Hepatic stellate cell (primary cell): ENCODE measurements at regions not wholly inside any gene's neighbourhood (a gene's known extent, or its start where the extent isn't known, plus 50 kb on each side); places are given as distances from the start of the nearest gene placed in this dataset.
"Not testable (repeated sequence)": the region's sequence is repeated elsewhere in the genome, so short reads cannot be mapped to it uniquely, and the experiment has no call there.

Source experiments
- DNase-seq: peaks from one replicate; pipeline ENCODE4 v3.0.0; 2011; ENCODE audit warnings: low spot score

DNA sequence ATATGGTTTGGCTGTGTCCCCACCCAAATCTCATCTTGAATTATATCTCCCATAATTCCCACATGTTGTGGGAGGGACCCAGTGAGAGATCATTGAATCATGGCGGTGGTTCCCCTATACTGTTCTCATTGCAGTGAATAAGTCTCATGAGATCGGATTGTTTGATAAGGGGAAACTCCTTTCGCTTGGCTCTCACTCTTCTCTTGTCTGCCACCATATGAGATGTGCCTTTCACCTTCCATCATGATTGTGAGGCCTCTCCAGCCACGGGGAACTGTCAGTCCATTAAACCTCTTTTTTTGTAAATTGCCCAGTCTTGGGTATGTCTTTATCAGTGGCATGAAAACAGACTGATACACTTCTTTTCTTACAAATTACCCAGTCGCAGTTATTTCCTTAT is 417.6 kb upstream of the RUNX1 start:
- DNase-seq, result not testable (repeated sequence)

DNA sequence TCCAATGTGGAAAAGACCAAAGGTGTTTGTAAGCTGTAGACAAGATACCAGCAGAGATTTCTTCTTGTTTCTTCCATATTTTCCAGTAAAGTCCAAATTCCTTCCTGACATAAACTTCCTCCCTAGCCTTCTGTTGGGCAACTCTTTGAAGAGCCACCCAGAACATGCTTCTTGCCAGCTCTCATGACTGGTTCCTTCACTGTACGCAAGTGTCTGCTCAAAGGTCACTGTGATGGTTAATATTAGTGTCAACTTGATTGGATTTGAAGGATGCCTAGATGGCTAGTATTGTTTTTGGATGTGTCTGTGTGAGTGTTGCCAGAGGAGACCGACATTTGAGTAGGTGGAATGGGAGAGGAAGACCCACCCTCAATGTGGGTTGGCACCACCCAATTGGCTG is 416.6 kb upstream of the RUNX1 start:
- DNase-seq, result no peak

- no peak for DNase-seq
These were observed 412.6 kb upstream of the RUNX1 start for GRCh38 chr21:35461700-35462099.

GRCh38 chr21:35460441-35460840 is 411.3 kb upstream of the RUNX1 start:
- DNase-seq, result no peak

DNA sequence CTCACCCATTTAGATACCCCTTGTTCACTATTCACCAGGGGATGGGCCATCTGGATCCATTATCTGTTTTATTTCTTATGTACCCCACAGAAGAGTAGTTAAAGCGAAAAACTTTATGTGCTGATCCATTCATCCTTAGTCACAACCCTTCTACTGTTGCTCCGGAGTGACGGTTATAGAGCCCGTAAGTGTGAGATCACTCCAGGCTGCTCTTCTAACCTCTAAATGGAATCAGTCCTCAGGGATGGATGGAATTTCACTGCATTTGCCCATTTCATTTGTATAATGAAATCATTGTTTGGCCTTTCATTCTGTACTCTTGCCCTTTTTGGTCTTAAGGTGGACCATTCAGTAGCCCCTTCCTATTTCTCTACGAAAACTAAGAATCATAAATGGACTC is 409.3 kb upstream of the RUNX1 start:
- no peak for DNase-seq

GRCh38 chr21:35457097-35457804 is 408.1 kb upstream of the RUNX1 start:
- DNase-seq, result no peak

DNA sequence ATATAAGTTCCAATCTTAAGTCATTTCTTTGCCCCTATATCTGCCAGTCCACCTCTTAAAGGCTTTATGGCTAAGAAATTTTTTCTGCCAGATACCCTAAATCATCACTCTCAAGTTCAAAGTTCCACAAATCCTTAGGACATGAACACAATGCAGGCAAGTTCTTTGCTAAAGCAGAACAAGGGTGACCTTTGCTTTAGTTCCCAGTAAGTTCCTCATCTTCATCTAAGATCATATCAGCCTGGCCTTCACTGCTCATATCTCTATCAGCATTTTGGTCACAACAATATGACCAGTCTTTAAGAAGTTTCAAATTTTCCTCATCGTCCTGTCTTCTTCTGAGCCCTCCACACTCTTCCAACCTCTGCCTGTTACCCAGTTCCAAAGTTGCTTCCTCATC is 402.2 kb upstream of the RUNX1 start:
- no peak for DNase-seq

DNA sequence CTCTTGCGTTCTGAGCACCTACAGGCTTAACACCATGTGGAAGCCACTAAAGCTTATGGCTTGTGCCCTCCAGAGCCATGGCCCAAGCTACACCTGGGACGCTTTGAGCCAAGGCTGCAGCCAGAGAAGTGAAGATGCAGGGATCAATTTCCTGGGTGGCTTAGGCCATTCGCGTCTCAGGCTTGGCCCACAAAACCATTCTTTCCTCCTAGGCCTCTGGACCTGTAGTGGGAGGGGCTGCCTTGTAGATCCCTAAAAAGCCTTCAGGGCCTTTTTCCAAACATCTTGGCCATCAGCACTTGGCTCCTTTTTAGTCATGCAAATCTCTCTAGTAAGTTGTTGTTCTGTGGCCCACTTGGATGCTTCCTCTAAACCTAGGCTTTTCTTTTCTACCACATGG is 401.7 kb upstream of the RUNX1 start:
- no peak for DNase-seq

- no peak for DNase-seq
These were observed 400.7 kb upstream of the RUNX1 start for GRCh38 chr21:35449846-35450245.

- peak; percentile 13 for DNase-seq
These were observed 399.9 kb upstream of the RUNX1 start for GRCh38 chr21:35448876-35449599.

DNA sequence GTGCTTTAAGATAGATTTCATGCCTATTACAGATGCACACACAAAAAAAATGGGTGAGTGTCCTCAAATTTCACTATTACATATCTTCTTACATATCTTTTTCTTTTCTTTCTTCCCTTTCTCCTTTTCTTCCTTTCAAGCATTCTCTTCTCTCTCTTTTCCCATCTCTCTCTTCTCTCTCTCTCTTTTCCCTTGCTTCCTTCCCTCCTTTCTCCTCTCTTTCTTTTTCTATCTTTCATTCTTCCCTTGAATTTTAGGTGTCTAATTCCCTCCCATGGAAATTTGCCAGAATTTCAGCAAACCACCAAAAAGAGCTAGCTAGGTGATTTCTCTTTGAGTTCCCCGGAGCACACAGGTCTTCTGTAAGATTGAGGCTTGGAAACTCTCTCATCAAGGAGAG is 395.3 kb upstream of the RUNX1 start:
- DNase-seq, result no peak

DNA sequence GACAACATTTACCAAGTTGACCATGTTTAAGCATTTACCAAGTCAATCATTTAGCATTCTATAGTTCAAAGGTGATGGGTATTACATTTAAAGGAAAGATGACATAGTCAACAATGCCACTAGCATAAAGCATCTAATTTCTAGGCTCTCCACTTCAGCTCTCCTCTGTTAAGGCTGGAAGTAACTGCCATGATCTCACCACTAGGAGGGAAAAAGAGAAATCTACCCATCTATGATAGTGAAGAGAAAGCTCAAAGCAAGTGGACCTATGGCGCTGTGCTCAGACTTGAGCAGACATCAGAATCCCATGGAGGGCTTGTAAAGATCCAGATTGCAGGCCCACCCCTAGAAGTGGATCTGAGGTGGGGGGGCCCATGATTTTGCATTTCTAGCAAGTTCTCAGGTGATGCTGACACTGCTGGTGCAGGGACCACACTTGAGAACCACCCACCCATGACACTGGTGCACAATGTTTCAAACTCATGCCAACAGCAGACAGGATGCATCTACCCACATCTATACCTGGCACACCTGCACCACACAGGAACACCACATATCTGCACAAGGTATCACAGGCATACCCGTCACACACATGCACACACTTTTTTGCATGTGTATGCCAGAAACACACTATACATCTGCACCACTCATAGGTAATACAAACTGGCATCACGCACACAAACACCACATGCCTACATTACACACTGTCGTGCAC is 392.9 kb upstream of the RUNX1 start:
- no peak for DNase-seq

DNA sequence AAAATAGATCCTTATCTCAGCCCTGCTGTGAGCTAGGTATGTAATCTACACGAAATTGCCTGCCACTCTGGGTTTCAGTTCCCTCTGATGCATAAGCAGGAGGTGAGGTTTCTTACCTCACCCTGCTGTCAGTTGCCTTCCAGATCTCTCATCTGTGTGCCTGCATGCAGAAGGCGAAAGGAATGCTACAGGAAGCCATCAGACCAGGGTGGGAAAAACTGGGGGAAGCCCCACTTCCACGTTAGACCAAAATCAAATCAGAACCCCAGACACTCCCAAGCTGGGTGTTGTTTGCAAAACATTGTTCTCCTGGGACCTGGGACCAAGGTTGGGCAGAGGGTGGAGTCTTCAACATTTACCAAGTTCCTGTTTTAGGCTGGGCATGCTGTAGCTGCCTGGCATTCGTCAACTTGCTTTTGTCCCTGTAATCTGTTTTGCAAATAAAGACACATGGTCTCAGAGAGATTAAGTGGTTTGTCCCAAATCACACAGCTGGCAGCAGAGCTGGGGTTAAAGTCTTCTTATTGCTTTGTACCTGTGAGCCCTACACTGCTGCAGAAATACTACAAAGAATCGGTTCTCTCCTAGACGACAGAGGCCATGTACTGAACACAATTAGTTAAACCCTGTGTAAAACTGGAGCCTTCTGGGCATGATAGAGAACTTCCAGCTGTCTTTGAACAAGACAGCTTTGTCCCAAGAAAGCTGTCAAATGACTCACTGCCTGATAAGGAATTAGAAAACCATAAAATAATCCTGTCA is 389.7 kb upstream of the RUNX1 start:
- DNase-seq, result no peak

DNA sequence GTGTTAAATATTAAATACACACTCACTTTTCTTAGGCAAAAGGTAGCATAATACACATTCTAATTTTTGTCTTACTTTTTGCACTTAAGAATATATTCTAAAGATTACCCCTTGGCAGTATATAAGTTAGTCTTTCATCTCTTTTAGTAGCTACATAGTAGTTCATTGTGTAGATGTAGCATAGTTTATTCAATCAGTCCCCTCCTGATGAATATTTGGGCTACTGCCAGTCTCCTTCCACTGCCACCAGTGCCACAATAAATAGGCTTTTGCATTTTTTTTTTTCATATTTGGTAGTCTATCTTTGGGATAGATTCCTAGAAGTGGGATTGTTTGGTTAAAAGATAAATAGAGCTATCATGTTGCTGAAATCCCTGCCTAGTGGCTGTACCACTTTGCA is 388.8 kb upstream of the RUNX1 start:
- no peak for DNase-seq

GRCh38 chr21:35436899-35437298 is 387.8 kb upstream of the RUNX1 start:
- DNase-seq, result no peak

DNA sequence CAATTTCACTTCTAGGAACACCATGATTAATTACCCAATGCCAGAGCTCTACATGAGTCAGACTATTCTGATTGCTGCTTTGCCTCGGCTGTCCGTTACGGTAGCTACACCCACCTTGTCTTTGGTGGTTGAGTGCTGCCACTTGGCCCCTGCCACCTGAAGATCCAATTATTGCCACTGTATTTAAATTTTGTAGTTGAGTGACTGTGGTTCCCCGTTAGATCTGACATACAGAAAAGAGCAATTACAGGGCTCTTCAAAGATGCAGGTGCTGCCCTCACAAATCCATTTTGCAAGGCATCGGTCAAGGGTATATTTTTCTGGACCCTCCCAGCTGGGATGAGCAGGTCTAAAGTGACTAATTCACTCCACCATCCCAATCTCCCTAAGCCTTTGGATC is 383.5 kb upstream of the RUNX1 start:
- DNase-seq, result not testable (repeated sequence)

GRCh38 chr21:35430260-35430659 is 381.2 kb upstream of the RUNX1 start:
- DNase-seq, result no peak

GRCh38 chr21:35428937-35429336 is 379.8 kb upstream of the RUNX1 start:
- no peak for DNase-seq

- peak; percentile 8 for DNase-seq
These were observed 379.4 kb upstream of the RUNX1 start for GRCh38 chr21:35428489-35428888.

DNA sequence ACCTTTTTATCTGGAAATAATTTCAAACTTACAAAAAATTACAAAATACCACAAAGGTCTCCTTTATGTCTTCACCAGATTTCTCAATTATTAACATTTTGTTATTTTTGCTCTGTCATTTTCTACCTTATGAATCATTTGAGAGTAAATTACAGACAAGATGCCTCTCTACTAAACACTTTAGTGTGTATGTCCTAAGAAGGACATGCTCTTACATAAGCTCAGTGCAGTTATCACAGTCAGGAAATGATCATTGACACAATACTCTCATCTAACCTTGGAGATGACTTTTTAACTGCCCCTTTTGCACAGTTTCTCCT is 378.9 kb upstream of the RUNX1 start:
- DNase-seq, result no peak

- DNase-seq, result no peak
These were observed 378.4 kb upstream of the RUNX1 start for GRCh38 chr21:35427320-35428000.

DNA sequence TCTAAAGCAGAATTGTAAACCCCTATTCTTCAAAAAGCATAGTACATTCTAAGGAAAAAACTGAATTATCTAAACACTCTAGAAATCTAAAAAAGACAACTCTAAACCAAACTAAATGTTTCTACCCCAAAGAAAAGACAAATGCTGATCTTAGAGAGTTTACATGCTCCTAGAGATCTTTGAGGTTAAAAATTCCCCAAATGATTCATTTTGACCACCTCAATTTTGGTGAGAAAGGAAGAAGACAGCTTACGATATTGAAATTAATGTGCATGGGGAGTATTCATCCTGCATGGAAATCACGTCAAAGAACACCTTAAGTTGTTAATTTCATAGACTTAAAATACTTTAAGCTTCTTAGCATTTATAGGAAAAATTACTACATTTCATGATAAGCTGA is 377.8 kb upstream of the RUNX1 start:
- no peak for DNase-seq
